GM12891 (cell line): ENCODE measurements at regions not wholly inside any gene's neighbourhood (a gene's known extent, or its start where the extent isn't known, plus 50 kb on each side); places are given as distances from the start of the nearest gene placed in this dataset.

Experiments
- POLR2A ChIP-seq: IDR thresholded peaks from 2 replicates; pipeline ENCODE4 v1.6.1; 2011; ENCODE audit warnings: low read depth, low read length, control low read depth
- POLR2AphosphoS5 ChIP-seq: IDR thresholded peaks from 2 replicates; pipeline ENCODE4 v1.6.1; 2011; ENCODE audit warnings: low read depth, low read length, control low read depth

DNA sequence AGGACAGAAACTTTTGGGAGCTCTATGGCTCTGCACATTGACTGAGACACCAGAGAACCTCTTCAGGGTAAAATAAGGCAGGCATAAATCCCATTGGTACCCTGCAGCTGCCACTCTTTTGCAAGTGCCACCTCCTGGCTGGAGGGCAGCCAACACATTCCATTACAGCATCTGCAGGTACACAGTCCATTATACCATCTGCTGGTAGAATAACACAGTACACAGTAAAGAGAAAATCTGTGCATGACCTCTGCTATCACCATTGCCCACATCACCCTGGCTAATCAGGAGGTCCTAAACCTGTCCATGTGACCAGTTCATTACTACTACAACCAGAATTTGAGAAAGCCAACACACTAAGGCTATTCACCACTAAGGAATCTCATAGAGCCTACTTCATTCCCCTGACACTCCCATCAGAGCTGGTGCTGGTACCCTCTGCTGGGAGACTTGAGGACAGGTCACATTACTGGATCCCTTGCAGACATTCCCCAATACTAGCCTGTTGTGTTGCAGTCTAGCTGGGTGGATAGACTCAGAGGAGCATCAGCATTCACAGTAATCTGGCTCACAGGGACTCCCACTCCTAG is 176.2 kb upstream of the TACR3 start:
- TF ChIP-seq POLR2A (no peak), POLR2AphosphoS5 (no peak)
